OCI-LY1 (cell line): ENCODE measurements at regions not wholly inside any gene's neighbourhood (a gene's known extent, or its start where the extent isn't known, plus 50 kb on each side); places are given as distances from the start of the nearest gene placed in this dataset.

ENCODE experiments used
- CTCF ChIP-seq: fragments of 200-600 bp; sonication (generic), shearing (Covaris generic); IDR thresholded peaks from 2 replicates; pipeline ENCODE4 v1.5.1; 2017; ENCODE audit warnings: mild to moderate bottlenecking, antibody characterized with exemption, low read length, moderate library complexity, mixed read lengths
- EZH2 ChIP-seq: fragments of 200-600 bp; sonication (generic), shearing (Covaris generic); IDR thresholded peaks from 2 replicates; pipeline ENCODE4 v1.8.0; 2017; ENCODE audit warnings: borderline replicate concordance, mixed run types, mild to moderate bottlenecking, antibody characterized with exemption, low read length, moderate library complexity, mixed read lengths

- TF ChIP-seq CTCF (no peak), EZH2 (no peak)
These were observed 176.3 kb upstream of the LRP1B start for GRCh38 chr2:142307086-142307485.
